ENCODE measurements at regions not wholly inside any gene's neighbourhood (a gene's known extent, or its start where the extent isn't known, plus 50 kb on each side); places are given as distances from the start of the nearest gene placed in this dataset.

- Histone ChIP-seq H3K36me3 (ENCODE audit: control insufficient read depth in 4 of 4, insufficient read depth in 4 of 4, low read length in 3 of 4) (no peaks in the 10 kb centered on the region), H3K27me3 (replicated peaks in 2 of 5; ENCODE audit: control insufficient read depth in 4 of 5, insufficient read depth in 5 of 5, low read length in 4 of 5) (peaks cover 0 to 2% (median 0%) of the 10 kb centered on the region in 5 experiments), H3K9me3 (ENCODE audit: control extremely low read depth in 1 of 5, control insufficient read depth in 4 of 5, insufficient read depth in 2 of 5, low read depth in 1 of 5, low read length in 4 of 5) (no peaks in the 10 kb centered on the region), H3K27ac (ENCODE audit: insufficient read depth in 1 of 2, low read depth in 1 of 2, low read length in 2 of 2, poor library complexity in 1 of 2, severe bottlenecking in 2 of 2) (no peak overlapping the region), H3K4me1 (ENCODE audit: control extremely low read depth in 1 of 4, control insufficient read depth in 4 of 4, insufficient read depth in 4 of 4, low read length in 3 of 4) (no peaks in the 10 kb centered on the region), H3K4me3 (ENCODE audit: control insufficient read depth in 1 of 7, extremely low read depth in 1 of 7, insufficient read depth in 4 of 7, low read depth in 2 of 7, low read length in 6 of 7) (no peak overlapping the region)
- 81% methylated on average over 3 of the region's 4 CpGs for WGBS (ENCODE audit: insufficient coverage)
- POLR2A ChIA-PET: no interaction called here
- DNase-seq: no peak
- CTCF ChIA-PET: no interaction called here
Observed at GRCh38 chr19:29450306-29450705, 75.5 kb upstream of the VSTM2B start.

GRCh38 chr19:29450812-29451211, 75.0 kb upstream of the VSTM2B start:
- WGBS (ENCODE audit: insufficient coverage): 94% methylated on average over 4 of the region's 4 CpGs
- DNase-seq: no peak
- ChIA-PET CTCF (no interaction called here), POLR2A (no interaction called here)
- no peaks in the 10 kb centered on the region for H3K4me1 ChIP-seq (ENCODE audit: control extremely low read depth in 1 of 4, control insufficient read depth in 4 of 4, insufficient read depth in 4 of 4, low read length in 3 of 4)
- H3K27me3 ChIP-seq (replicated peaks in 2 of 5; ENCODE audit: control insufficient read depth in 4 of 5, insufficient read depth in 5 of 5, low read length in 4 of 5): peaks cover 0 to 2% (median 0%) of the 10 kb centered on the region in 5 experiments
- no peaks in the 10 kb centered on the region for H3K36me3 ChIP-seq (ENCODE audit: control insufficient read depth in 4 of 4, insufficient read depth in 4 of 4, low read length in 3 of 4)
- no peak overlapping the region for H3K27ac ChIP-seq (ENCODE audit: insufficient read depth in 1 of 2, low read depth in 1 of 2, low read length in 2 of 2, poor library complexity in 1 of 2, severe bottlenecking in 2 of 2)
- no peaks in the 10 kb centered on the region for H3K9me3 ChIP-seq (ENCODE audit: control extremely low read depth in 1 of 5, control insufficient read depth in 4 of 5, insufficient read depth in 2 of 5, low read depth in 1 of 5, low read length in 4 of 5)
- no peak overlapping the region for H3K4me3 ChIP-seq (ENCODE audit: control insufficient read depth in 1 of 7, extremely low read depth in 1 of 7, insufficient read depth in 4 of 7, low read depth in 2 of 7, low read length in 6 of 7)

GRCh38 chr19:29454109-29454508, 71.7 kb upstream of the VSTM2B start:
- H3K27me3 ChIP-seq (replicated peaks in 2 of 5; ENCODE audit: control insufficient read depth in 4 of 5, insufficient read depth in 5 of 5, low read length in 4 of 5): peaks cover 0 to 4% (median 0%) of the 10 kb centered on the region in 5 experiments
- no peak overlapping the region for H3K27ac ChIP-seq (ENCODE audit: insufficient read depth in 1 of 2, low read depth in 1 of 2, low read length in 2 of 2, poor library complexity in 1 of 2, severe bottlenecking in 2 of 2)
- no peaks in the 10 kb centered on the region for H3K4me1 ChIP-seq (ENCODE audit: control extremely low read depth in 1 of 4, control insufficient read depth in 4 of 4, insufficient read depth in 4 of 4, low read length in 3 of 4)
- DNase-seq: no peak
- peaks cover 0 to 11% (median 6%) of the 10 kb centered on the region in 5 experiments for H3K9me3 ChIP-seq (ENCODE audit: control extremely low read depth in 1 of 5, control insufficient read depth in 4 of 5, insufficient read depth in 2 of 5, low read depth in 1 of 5, low read length in 4 of 5)
- POLR2A ChIA-PET: no interaction called here
- 97% methylated on average over 11 of the region's 15 CpGs for WGBS (ENCODE audit: insufficient coverage)
- no peak overlapping the region for H3K4me3 ChIP-seq (ENCODE audit: control insufficient read depth in 1 of 7, extremely low read depth in 1 of 7, insufficient read depth in 4 of 7, low read depth in 2 of 7, low read length in 6 of 7)
- H3K36me3 ChIP-seq (ENCODE audit: control insufficient read depth in 4 of 4, insufficient read depth in 4 of 4, low read length in 3 of 4): no peaks in the 10 kb centered on the region
- CTCF ChIA-PET: no interaction called here

GRCh38 chr19:29457413-29457812, 68.4 kb upstream of the VSTM2B start:
- POLR2A ChIA-PET: no interaction called here
- WGBS (ENCODE audit: insufficient coverage): 100% methylated on average over 1 of the region's 1 CpG
- H3K36me3 ChIP-seq (ENCODE audit: control insufficient read depth in 4 of 4, insufficient read depth in 4 of 4, low read length in 3 of 4): no peaks in the 10 kb centered on the region

GRCh38 chr19:29467824-29468401, 57.9 kb upstream of the VSTM2B start:
- no peaks in the 10 kb centered on the region for H3K4me1 ChIP-seq (ENCODE audit: control extremely low read depth in 1 of 4, control insufficient read depth in 4 of 4, insufficient read depth in 4 of 4, low read length in 3 of 4)
- ChIA-PET CTCF (interaction anchor here (0.9 kb wide), 1 partner anchor 62 kb away, joined by 3 read pairs; no protein-coding TSS in a partner anchor), POLR2A (no interaction called here)
- peak; percentile 8 to 41 (median 34) for DNase-seq
- H3K36me3 ChIP-seq (ENCODE audit: control insufficient read depth in 4 of 4, insufficient read depth in 4 of 4, low read length in 3 of 4): no peaks in the 10 kb centered on the region
- peaks cover 0 to 2% (median 0%) of the 10 kb centered on the region in 5 experiments for H3K27me3 ChIP-seq (replicated peaks in 2 of 5; ENCODE audit: control insufficient read depth in 4 of 5, insufficient read depth in 5 of 5, low read length in 4 of 5)
- no peak overlapping the region for H3K4me3 ChIP-seq (ENCODE audit: control insufficient read depth in 1 of 7, extremely low read depth in 1 of 7, insufficient read depth in 4 of 7, low read depth in 2 of 7, low read length in 6 of 7)
- no peak overlapping the region for H3K27ac ChIP-seq (ENCODE audit: insufficient read depth in 1 of 2, low read depth in 1 of 2, low read length in 2 of 2, poor library complexity in 1 of 2, severe bottlenecking in 2 of 2)
- peaks cover 0 to 3% (median 0%) of the 10 kb centered on the region in 5 experiments for H3K9me3 ChIP-seq (ENCODE audit: control extremely low read depth in 1 of 5, control insufficient read depth in 4 of 5, insufficient read depth in 2 of 5, low read depth in 1 of 5, low read length in 4 of 5)
- WGBS (ENCODE audit: insufficient coverage): 84% methylated on average over 3 of the region's 5 CpGs

More at GRCh38 chr19:29457413-29457812, 68.4 kb upstream of the VSTM2B start:
- DNase-seq: no peak
- Histone ChIP-seq H3K27me3 (replicated peaks in 2 of 5; ENCODE audit: control insufficient read depth in 4 of 5, insufficient read depth in 5 of 5, low read length in 4 of 5) (peaks cover 0 to 4% (median 0%) of the 10 kb centered on the region in 5 experiments), H3K9me3 (ENCODE audit: control extremely low read depth in 1 of 5, control insufficient read depth in 4 of 5, insufficient read depth in 2 of 5, low read depth in 1 of 5, low read length in 4 of 5) (peaks cover 0 to 11% (median 6%) of the 10 kb centered on the region in 5 experiments), H3K27ac (ENCODE audit: insufficient read depth in 1 of 2, low read depth in 1 of 2, low read length in 2 of 2, poor library complexity in 1 of 2, severe bottlenecking in 2 of 2) (no peak overlapping the region), H3K4me3 (ENCODE audit: control insufficient read depth in 1 of 7, extremely low read depth in 1 of 7, insufficient read depth in 4 of 7, low read depth in 2 of 7, low read length in 6 of 7) (no peak overlapping the region), H3K4me1 (ENCODE audit: control extremely low read depth in 1 of 4, control insufficient read depth in 4 of 4, insufficient read depth in 4 of 4, low read length in 3 of 4) (no peaks in the 10 kb centered on the region)
- CTCF ChIA-PET: no interaction called here

- no peak for DNase-seq
- Histone ChIP-seq H3K4me1 (ENCODE audit: control extremely low read depth in 1 of 4, control insufficient read depth in 4 of 4, insufficient read depth in 4 of 4, low read length in 3 of 4) (no peaks in the 10 kb centered on the region), H3K9me3 (ENCODE audit: control extremely low read depth in 1 of 5, control insufficient read depth in 4 of 5, insufficient read depth in 2 of 5, low read depth in 1 of 5, low read length in 4 of 5) (peaks cover 0 to 5% (median 2%) of the 10 kb centered on the region in 5 experiments), H3K4me3 (ENCODE audit: control insufficient read depth in 1 of 7, extremely low read depth in 1 of 7, insufficient read depth in 4 of 7, low read depth in 2 of 7, low read length in 6 of 7) (no peak overlapping the region), H3K36me3 (ENCODE audit: control insufficient read depth in 4 of 4, insufficient read depth in 4 of 4, low read length in 3 of 4) (no peaks in the 10 kb centered on the region), H3K27me3 (replicated peaks in 2 of 5; ENCODE audit: control insufficient read depth in 4 of 5, insufficient read depth in 5 of 5, low read length in 4 of 5) (peaks cover 0 to 4% (median 0%) of the 10 kb centered on the region in 5 experiments), H3K27ac (ENCODE audit: insufficient read depth in 1 of 2, low read depth in 1 of 2, low read length in 2 of 2, poor library complexity in 1 of 2, severe bottlenecking in 2 of 2) (no peak overlapping the region)
- 83% methylated on average over 10 of the region's 12 CpGs for WGBS (ENCODE audit: insufficient coverage)
- ChIA-PET POLR2A (no interaction called here), CTCF (no interaction called here)
Observed at GRCh38 chr19:29475469-29475868, 50.3 kb upstream of the VSTM2B start.

Measured in common myeloid progenitor, CD34-positive (primary cell).